Endodermal cell (in vitro differentiated cells): ENCODE measurements at regions not wholly inside any gene's neighbourhood (a gene's known extent, or its start where the extent isn't known, plus 50 kb on each side); places are given as distances from the start of the nearest gene placed in this dataset.

Experiments used
- DNase-seq: peaks from one replicate; pipeline ENCODE4 v3.0.0-alpha.2; 2017
- H3K27ac ChIP-seq: 2 replicates; pipeline ENCODE4 v1.5.1; 2013; ENCODE audit warnings: mild to moderate bottlenecking, low read depth, low read length, moderate library complexity
- H3K27me3 ChIP-seq: 2 replicates; pipeline ENCODE4 v1.6.1; 2013; ENCODE audit warnings: mild to moderate bottlenecking, low read length, moderate library complexity; ENCODE audit not compliant: insufficient read depth, control insufficient read depth, poor library complexity, severe bottlenecking
- H3K36me3 ChIP-seq: 2 replicates; pipeline ENCODE4 v1.7.0; 2013; ENCODE audit warnings: mild to moderate bottlenecking, low read length, moderate library complexity; ENCODE audit not compliant: control insufficient read depth, insufficient read depth
- H3K4me1 ChIP-seq: one replicate; pipeline ENCODE4 v1.7.0; 2013; ENCODE audit warnings: low read length; ENCODE audit not compliant: control insufficient read depth, insufficient read depth
- H3K4me3 ChIP-seq: 2 replicates; pipeline ENCODE4 v1.5.1; 2013; ENCODE audit warnings: mild to moderate bottlenecking, low read length, moderate library complexity
- H3K9ac ChIP-seq: 2 replicates; pipeline ENCODE4 v1.6.1; 2013; ENCODE audit warnings: mild to moderate bottlenecking, low read length, moderate library complexity; ENCODE audit not compliant: poor library complexity, severe bottlenecking; ENCODE audit errors: extremely low read depth
- H3K9me3 ChIP-seq: 2 replicates; pipeline ENCODE4 v1.6.1; 2013; ENCODE audit warnings: mild to moderate bottlenecking, low read length, moderate library complexity; ENCODE audit not compliant: control insufficient read depth
- H3K27ac Mint-ChIP-seq: 2 replicates; pipeline ENCODE4 v1.8.0; 2020; ENCODE audit warnings: mixed read lengths
- H3K27me3 Mint-ChIP-seq: 2 replicates; pipeline ENCODE4 v1.8.0; 2021; ENCODE audit warnings: mild to moderate bottlenecking, mixed read lengths; ENCODE audit not compliant: insufficient read depth
- H3K36me3 Mint-ChIP-seq: 2 replicates; pipeline ENCODE4 v1.8.0; 2020; ENCODE audit warnings: low read depth, mixed read lengths
- H3K4me1 Mint-ChIP-seq: 2 replicates; pipeline ENCODE4 v1.8.0; 2020; ENCODE audit warnings: mixed read lengths
- H3K4me3 Mint-ChIP-seq: 2 replicates; pipeline ENCODE4 v1.8.0; 2020; ENCODE audit warnings: mild to moderate bottlenecking, moderate library complexity, mixed read lengths
- H3K9me3 Mint-ChIP-seq: 2 replicates; pipeline ENCODE4 v1.8.0; 2020; ENCODE audit warnings: mild to moderate bottlenecking, mixed read lengths
- WGBS, 2 experiments: methylation state at CpG; one replicate each; pipeline versions ENCODE4 v1.1.5 to v1.1.7; 2013; ENCODE audit warnings: missing lambda C conversion rate in 2 of 2, mixed read lengths in 1 of 2; ENCODE audit not compliant: insufficient coverage in 1 of 2, insufficient read length in 1 of 2; 5-methylcytosine and 5-hydroxymethylcytosine counted together
- TF ChIP-seq, protein P1 (sequence below): fragments of 200-600 bp; sonication (generic); conservative IDR thresholded peaks from 2 replicates; pipeline ENCODE4 v1.5.0; 2021; ENCODE audit warnings: antibody characterized with exemption, mild to moderate bottlenecking

DNA sequence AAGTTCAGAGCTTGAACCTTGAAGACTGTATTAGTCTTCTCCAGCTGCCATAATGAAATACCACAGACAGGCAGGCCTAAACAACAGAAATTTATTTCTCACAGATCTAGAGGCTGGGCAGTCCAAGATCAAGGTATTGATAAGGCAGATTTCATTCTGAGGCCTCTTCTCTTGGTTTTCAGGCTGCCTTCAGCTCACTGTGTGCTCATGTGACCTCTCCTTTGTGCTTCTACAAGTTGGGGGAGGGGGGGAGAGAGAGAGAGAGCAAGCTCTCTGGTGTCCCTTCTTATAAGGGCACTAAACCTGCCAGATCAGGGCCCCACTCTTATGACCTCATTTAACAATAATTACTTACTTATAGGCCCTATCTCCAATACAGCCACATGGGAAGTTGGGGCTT lies 102.6 kb upstream of the RSPO3 start:
- Histone ChIP-seq H3K4me3 (no peak overlapping the region), H3K4me1 (peaks cover 9% of the 10 kb centered on the region), H3K9me3 (no peaks in the 10 kb centered on the region), H3K27me3 (no peaks in the 10 kb centered on the region), H3K27ac (no peak overlapping the region), H3K9ac (no peak overlapping the region), H3K36me3 (no peaks in the 10 kb centered on the region)
- no peaks in the 10 kb centered on the region for H3K36me3 Mint-ChIP-seq
- DNase-seq: peak; percentile 50
- TF ChIP-seq, protein P1, sequence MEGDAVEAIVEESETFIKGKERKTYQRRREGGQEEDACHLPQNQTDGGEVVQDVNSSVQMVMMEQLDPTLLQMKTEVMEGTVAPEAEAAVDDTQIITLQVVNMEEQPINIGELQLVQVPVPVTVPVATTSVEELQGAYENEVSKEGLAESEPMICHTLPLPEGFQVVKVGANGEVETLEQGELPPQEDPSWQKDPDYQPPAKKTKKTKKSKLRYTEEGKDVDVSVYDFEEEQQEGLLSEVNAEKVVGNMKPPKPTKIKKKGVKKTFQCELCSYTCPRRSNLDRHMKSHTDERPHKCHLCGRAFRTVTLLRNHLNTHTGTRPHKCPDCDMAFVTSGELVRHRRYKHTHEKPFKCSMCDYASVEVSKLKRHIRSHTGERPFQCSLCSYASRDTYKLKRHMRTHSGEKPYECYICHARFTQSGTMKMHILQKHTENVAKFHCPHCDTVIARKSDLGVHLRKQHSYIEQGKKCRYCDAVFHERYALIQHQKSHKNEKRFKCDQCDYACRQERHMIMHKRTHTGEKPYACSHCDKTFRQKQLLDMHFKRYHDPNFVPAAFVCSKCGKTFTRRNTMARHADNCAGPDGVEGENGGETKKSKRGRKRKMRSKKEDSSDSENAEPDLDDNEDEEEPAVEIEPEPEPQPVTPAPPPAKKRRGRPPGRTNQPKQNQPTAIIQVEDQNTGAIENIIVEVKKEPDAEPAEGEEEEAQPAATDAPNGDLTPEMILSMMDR: no peak
- H3K4me3 Mint-ChIP-seq: no peak overlapping the region
- peaks cover 2% of the 10 kb centered on the region for H3K27me3 Mint-ChIP-seq
- H3K27ac Mint-ChIP-seq: no peak overlapping the region
- peaks cover 33% of the 10 kb centered on the region for H3K4me1 Mint-ChIP-seq
- H3K9me3 Mint-ChIP-seq: no peaks in the 10 kb centered on the region

DNA sequence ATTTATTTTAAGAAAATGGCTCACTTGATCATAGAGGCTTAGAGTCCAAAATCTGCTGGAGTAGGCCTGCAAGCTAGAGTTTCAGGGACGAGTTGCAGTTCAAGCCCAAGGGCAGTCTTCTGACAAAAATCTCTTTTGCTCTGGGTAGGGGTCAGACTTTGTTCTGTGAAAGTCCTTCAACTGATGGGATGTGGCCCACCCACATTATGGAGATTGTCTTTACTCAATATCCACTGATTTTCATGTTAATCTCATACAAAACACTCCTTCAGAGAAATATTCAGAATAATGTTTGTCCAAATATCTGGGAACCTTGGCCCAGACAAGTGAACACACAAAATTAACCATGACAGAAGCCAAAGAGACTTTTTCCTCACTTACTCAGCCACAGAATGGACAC lies 98.6 kb upstream of the RSPO3 start:
- Mint-ChIP-seq H3K9me3 (no peaks in the 10 kb centered on the region), H3K4me1 (peaks cover 19% of the 10 kb centered on the region), H3K27ac (no peak overlapping the region), H3K27me3 (no peaks in the 10 kb centered on the region), H3K4me3 (no peak overlapping the region), H3K36me3 (no peaks in the 10 kb centered on the region)
- H3K27me3 ChIP-seq: no peaks in the 10 kb centered on the region
- H3K36me3 ChIP-seq: no peaks in the 10 kb centered on the region
- no peak overlapping the region for H3K4me3 ChIP-seq
- no peak overlapping the region for H3K9ac ChIP-seq
- peaks cover 7% of the 10 kb centered on the region for H3K4me1 ChIP-seq
- TF ChIP-seq, protein P1: no peak
- no peaks in the 10 kb centered on the region for H3K9me3 ChIP-seq
- 77 to 80% methylated on average over 1 of the region's 1 CpG for WGBS, 2 experiments
- DNase-seq: no peak
- H3K27ac ChIP-seq: no peak overlapping the region

DNA sequence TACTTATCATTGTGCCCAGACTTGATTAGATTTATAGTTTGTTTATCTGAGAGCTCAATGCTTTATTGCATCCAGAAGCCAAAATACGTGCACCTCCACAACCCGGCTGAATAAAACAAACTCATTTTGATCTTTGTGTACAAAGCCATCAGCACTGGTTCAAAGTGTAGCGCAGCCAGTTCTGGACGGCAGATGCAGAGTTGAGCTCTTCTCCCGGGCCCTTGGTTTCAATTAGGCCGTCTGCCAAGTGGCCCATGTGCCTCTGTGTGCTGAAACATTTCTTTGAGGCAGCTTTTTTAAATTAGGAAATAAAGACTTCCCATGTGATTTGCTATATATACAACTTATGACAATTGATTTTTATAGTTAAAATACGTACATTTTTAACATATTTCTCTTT lies 96.2 kb upstream of the RSPO3 start:
- H3K4me1 ChIP-seq: peaks cover 5% of the 10 kb centered on the region
- H3K27ac Mint-ChIP-seq: no peak overlapping the region
- no peak for DNase-seq

More for the DNA sequence above, 96.2 kb upstream of the RSPO3 start:
- H3K9me3 ChIP-seq: no peaks in the 10 kb centered on the region
- no peaks in the 10 kb centered on the region for H3K36me3 ChIP-seq
- H3K4me1 Mint-ChIP-seq: peaks cover 13% of the 10 kb centered on the region
- TF ChIP-seq, protein P1: no peak
- H3K9ac ChIP-seq: no peak overlapping the region
- no peaks in the 10 kb centered on the region for H3K9me3 Mint-ChIP-seq
- 89 to 92% methylated on average over 6 of the region's 7 CpGs for WGBS, 2 experiments
- no peaks in the 10 kb centered on the region for H3K27me3 Mint-ChIP-seq
- no peaks in the 10 kb centered on the region for H3K27me3 ChIP-seq
- no peak overlapping the region for H3K27ac ChIP-seq
- H3K36me3 Mint-ChIP-seq: no peaks in the 10 kb centered on the region
- no peak overlapping the region for H3K4me3 Mint-ChIP-seq
- no peak overlapping the region for H3K4me3 ChIP-seq
